ENCODE measurements at regions not wholly inside any gene's neighbourhood (a gene's known extent, or its start where the extent isn't known, plus 50 kb on each side); places are given as distances from the start of the nearest gene placed in this dataset.

- no peak for TF ChIP-seq CTCF (IDR thresholded peaks at IDR 0.05; ENCODE audit: low read depth, low read length, poor library complexity, severe bottlenecking)
- no peak for TF ChIP-seq EZH2phosphoT487 (IDR thresholded peaks at IDR 0.05; ENCODE audit: borderline replicate concordance, low read length)
Observed at GRCh38 chr12:107855471-107855870, 81.0 kb downstream of the ASCL4 start.

All from DOHH2 (cell line).